ENCODE measurements at regions not wholly inside any gene's neighbourhood (a gene's known extent, or its start where the extent isn't known, plus 50 kb on each side); places are given as distances from the start of the nearest gene placed in this dataset.

DNA sequence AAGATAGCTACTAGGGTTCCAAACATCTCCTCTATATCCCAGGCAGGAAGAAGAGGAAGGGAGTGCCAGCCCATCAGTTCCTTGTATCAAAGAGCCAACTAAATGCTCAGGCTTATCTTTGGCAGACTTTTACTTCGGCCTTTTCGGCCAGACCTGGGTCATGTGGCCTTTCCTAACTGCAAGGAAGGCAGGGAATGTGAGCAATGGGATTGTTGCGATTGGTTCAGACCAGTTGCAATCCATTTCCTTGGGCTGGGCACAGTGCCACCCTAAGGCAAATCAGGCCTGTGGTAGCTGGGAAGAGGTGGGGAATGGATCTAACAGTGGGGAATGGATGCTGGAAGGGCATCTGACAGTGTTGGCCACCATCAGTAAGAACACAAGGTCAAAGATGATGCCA lies 109.9 kb downstream of the RPS24 start:
- Histone ChIP-seq H3K4me1 (replicated peaks in 1 of 2) (no peaks in the 10 kb centered on the region), H3K9me3 (replicated peaks in 1 of 3) (no peaks in the 10 kb centered on the region), H3K27me3 (no peaks in the 10 kb centered on the region), H3K27ac (no peak overlapping the region), H3K36me3 (replicated peaks in 1 of 2) (no peaks in the 10 kb centered on the region), H3K4me3 (no peak overlapping the region)
- WGBS, 4 donors, result 80 to 99% (median 88%) methylated on average over 3 of the region's 3 CpGs
- intact Hi-C loops (cut with DNase I), result no loop called here
- TF ChIP-seq, protein P1, sequence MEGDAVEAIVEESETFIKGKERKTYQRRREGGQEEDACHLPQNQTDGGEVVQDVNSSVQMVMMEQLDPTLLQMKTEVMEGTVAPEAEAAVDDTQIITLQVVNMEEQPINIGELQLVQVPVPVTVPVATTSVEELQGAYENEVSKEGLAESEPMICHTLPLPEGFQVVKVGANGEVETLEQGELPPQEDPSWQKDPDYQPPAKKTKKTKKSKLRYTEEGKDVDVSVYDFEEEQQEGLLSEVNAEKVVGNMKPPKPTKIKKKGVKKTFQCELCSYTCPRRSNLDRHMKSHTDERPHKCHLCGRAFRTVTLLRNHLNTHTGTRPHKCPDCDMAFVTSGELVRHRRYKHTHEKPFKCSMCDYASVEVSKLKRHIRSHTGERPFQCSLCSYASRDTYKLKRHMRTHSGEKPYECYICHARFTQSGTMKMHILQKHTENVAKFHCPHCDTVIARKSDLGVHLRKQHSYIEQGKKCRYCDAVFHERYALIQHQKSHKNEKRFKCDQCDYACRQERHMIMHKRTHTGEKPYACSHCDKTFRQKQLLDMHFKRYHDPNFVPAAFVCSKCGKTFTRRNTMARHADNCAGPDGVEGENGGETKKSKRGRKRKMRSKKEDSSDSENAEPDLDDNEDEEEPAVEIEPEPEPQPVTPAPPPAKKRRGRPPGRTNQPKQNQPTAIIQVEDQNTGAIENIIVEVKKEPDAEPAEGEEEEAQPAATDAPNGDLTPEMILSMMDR (IDR thresholded peaks at IDR 0.05), result no peak
- TF ChIP-seq POLR2A (IDR thresholded peaks at IDR 0.05), result no peak
- DNase-seq, result no peak

DNA sequence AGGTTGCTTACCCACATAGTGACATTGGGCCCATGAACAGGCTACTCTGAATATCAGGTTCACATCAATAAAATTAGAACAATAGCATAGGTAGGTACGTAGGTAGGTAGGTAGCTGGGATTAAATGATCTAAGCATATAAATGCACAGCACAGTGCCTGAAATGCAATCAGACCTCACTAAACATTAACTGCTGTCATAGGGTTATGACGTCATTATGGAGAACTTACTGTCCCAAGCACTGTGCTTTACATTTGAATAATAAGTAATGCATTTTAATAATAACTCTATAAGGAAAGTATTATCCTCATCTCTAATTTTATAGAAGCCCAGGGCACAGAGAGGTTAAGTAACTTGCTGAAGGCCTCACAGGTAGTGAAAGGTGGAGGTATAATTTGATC lies 112.5 kb downstream of the RPS24 start:
- 69 to 95% (median 86%) methylated on average over 1 to 2 of the region's 2 CpGs for WGBS, 4 donors
- intact Hi-C loops (cut with DNase I), result no loop called here
- H3K4me1 ChIP-seq (replicated peaks in 1 of 2), result no peaks in the 10 kb centered on the region
- H3K4me3 ChIP-seq, result no peak overlapping the region
- H3K27me3 ChIP-seq, result no peaks in the 10 kb centered on the region
- TF ChIP-seq, protein P1 (IDR thresholded peaks at IDR 0.05), result no peak
- TF ChIP-seq POLR2A (IDR thresholded peaks at IDR 0.05), result no peak
- H3K9me3 ChIP-seq (replicated peaks in 1 of 3), result no peaks in the 10 kb centered on the region
- no peak overlapping the region for H3K27ac ChIP-seq
- no peaks in the 10 kb centered on the region for H3K36me3 ChIP-seq (replicated peaks in 1 of 2)
- DNase-seq, result no peak

DNA sequence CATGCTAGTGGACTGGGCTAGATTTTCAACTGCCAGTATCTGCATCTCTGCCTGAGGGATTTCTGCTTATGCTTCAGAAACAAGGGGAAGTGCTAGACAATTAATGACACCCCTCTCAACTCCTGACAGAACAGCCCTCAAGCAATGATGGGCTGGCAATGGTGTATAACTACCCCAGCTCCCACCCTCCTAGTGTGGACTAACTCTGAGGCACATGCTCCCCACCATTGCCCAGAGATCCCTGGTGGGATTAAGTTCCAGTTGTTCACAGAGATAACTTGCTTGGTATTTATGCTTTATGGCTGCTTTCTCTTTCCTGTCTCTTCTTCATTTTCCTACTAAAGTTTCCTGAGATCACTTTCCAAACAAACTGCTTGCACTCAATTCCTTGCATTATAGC lies 113.5 kb downstream of the RPS24 start:
- intact Hi-C loops (cut with DNase I), result no loop called here
- H3K27ac ChIP-seq, result no peak overlapping the region
- no peak for DNase-seq
- no peak for TF ChIP-seq POLR2A (IDR thresholded peaks at IDR 0.05)
- TF ChIP-seq, protein P1 (IDR thresholded peaks at IDR 0.05), result no peak
- no peaks in the 10 kb centered on the region for H3K9me3 ChIP-seq (replicated peaks in 1 of 3)
- H3K4me1 ChIP-seq (replicated peaks in 1 of 2), result no peaks in the 10 kb centered on the region
- H3K36me3 ChIP-seq (replicated peaks in 1 of 2), result no peaks in the 10 kb centered on the region
- H3K27me3 ChIP-seq, result no peaks in the 10 kb centered on the region
- H3K4me3 ChIP-seq, result no peak overlapping the region

DNA sequence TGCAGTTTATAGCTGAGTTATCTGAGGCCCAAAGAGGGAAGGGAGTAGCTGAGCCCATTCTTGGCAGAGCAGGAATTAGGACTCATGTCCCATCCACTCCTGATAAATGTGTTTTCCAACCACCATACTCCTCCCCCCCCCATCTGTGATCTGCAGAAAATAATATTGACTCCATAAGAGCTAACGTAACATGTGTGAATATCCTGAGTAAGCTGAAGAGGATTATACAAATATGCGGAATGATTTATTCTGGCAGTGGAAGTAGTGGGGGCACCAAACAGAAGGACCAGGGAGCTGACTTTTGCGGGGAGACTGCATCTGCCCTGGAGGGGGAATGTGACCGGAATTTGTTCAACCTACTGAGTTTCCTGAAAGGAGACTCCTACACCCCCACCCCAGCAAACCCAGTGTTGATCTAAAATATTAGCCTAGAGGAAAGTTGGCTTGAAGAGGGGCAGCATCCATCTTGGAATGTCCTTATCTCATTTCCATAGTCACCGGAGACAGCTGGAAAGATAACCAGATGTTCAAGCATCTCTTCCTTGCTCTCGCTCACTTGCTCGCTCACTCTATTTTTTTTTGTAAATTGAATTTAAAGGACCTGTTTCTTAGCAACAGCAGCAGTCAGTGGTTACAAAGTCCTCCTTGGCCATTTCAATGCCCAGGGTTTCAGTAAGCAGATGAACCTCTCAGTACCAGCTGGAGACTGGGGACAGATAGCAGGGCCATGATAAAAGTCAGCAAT lies 114.7 kb downstream of the RPS24 start:
- no peak overlapping the region for H3K4me3 ChIP-seq
- no peaks in the 10 kb centered on the region for H3K9me3 ChIP-seq (replicated peaks in 1 of 3)
- H3K27ac ChIP-seq, result no peak overlapping the region
- 68 to 80% (median 71%) methylated on average over 7 of the region's 7 CpGs for WGBS, 4 donors
- intact Hi-C loops (cut with DNase I), result no loop called here
- no peaks in the 10 kb centered on the region for H3K27me3 ChIP-seq
- no peaks in the 10 kb centered on the region for H3K36me3 ChIP-seq (replicated peaks in 1 of 2)
- TF ChIP-seq POLR2A (IDR thresholded peaks at IDR 0.05), result no peak
- TF ChIP-seq, protein P1 (IDR thresholded peaks at IDR 0.05), result no peak
- no peaks in the 10 kb centered on the region for H3K4me1 ChIP-seq (replicated peaks in 1 of 2)
- DNase-seq, result no peak
